ENCODE measurements at regions not wholly inside any gene's neighbourhood (a gene's known extent, or its start where the extent isn't known, plus 50 kb on each side); places are given as distances from the start of the nearest gene placed in this dataset.
A peak's percentile ranks its signal among the peaks of the same experiment; 100 is the strongest.

DNA sequence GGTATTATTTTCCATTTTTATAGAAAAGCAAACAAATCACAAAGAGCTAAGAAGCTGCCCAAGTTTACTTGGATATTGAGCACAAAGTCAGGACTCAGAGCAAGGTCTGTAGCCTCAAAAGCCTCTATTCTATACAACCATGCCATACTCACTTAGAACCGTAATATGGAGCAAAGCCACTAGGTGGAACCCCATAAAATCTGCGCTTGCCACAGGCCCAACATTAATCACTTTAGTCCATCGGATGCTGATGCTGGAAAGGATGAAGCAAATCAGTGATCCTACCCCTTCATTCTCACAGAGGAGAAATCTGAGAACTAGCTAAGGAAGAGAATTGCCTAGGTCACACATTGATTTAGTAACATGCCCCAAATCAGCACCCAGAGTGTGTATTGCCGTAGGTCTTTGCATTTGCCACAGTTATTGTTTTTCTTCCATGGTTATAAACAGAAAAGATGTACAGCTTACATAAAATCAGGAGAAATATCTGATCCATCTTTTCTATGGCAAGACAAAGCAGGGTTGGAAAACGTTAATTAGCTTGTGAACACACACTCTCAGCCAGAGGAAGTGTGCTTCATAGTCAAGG is 56.7 kb upstream of the RAB38 start:
- DNase-seq = peak in 1 of 2 experiments; percentile 29

DNA sequence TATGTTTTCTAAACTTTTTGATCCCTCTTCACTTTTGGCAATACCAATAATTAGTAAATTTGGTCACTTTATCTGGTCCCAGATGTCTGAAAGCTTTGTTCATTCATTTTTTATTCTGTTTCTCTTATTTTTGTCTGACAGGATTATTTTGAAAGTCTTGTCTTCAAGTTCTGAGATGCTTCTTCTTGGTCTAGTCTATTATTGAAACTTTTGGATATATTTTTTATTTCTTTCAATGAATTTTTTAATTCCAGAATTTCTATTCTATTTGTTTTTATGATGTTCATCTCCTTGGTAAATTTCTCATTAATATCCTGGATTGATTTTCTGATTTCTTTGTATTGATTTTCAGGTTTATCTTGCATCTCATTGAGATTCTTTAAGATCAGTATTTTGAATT is 54.1 kb upstream of the RAB38 start:
- no peak for DNase-seq
